ENCODE measurements at regions not wholly inside any gene's neighbourhood (a gene's known extent, or its start where the extent isn't known, plus 50 kb on each side); places are given as distances from the start of the nearest gene placed in this dataset.

- TF ChIP-seq KDM6A (CRISPR knock-in tag; IDR thresholded peaks at IDR 0.05; ENCODE audit: low read depth): no peak
- no peak for TF ChIP-seq PHF21A (CRISPR knock-in tag; IDR thresholded peaks at IDR 0.05)
- no peak for TF ChIP-seq CTCF (CRISPR knock-in tag; IDR thresholded peaks at IDR 0.05)
- no peak for TF ChIP-seq ZNF317 (CRISPR knock-in tag; IDR thresholded peaks at IDR 0.05)
Observed at GRCh38 chr17:79478051-79478461, 132.8 kb downstream of the RBFOX3 start.

Measured in HepG2 (cell line).